ENCODE measurements at regions not wholly inside any gene's neighbourhood (a gene's known extent, or its start where the extent isn't known, plus 50 kb on each side); places are given as distances from the start of the nearest gene placed in this dataset.
"Not testable (repeated sequence)": the region's sequence is repeated elsewhere in the genome, so short reads cannot be mapped to it uniquely, and the experiment has no call there.

DNA sequence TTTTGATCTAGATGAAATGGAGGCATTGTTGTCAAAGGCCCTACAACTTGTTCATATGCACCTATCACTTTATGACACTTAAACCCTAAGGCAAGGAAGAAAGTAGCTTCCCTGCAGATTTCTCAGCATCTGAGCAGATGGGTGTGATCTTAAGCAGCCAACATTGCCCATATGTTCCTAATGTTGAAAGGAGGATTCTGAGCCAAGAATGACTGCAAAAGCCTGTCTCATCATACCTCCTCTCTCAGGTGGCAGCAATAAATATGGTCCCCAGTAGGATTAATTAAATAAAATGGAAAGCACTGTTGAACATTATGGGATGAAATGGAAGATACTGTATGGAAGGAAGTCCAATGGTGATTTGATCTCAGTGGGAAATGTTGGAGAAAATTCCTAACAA is 538.1 kb upstream of the MAN1A1 start:
- no peak for DNase-seq (ENCODE audit: low read depth in 2 of 2)

DNA sequence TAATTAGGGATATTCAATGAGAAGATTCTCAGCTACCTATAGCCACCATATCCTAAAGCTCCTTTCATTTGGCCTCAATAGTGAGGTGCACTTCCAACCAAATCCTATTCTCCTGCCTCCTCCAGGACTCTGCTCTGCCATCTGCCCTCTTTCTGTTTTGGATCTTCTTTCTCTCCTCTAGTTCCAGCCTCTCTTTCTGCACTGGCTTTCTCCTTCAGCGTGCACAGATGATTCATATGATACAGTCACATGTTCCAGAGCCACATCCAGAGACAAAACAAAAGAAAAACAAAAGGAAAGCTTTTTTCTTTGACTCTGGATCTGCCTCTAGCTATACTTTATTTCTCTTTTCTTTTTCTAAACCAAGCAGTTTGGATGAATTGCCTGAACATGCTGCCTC is 531.9 kb upstream of the MAN1A1 start:
- no peak for DNase-seq (ENCODE audit: low read depth in 2 of 2)

DNA sequence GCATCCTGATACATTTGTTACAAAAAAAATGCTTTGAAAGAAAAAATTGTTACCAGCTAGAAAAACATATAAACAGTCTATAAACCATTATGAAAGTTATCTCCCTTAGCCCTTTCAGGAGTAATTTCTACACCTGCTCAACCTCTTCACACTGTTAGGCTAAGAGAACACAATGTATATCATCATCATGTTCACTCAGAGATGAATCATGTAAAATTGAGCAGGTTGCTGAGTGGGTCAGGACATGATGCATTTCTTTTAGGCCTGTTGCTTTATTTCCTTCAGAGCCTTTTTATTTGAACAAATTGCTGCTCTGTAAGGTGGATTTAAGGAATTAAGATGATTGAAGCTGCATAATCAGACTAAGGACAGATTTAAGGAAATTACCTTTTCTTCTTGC is 531.3 kb upstream of the MAN1A1 start:
- DNase-seq (ENCODE audit: low read depth in 2 of 2) = no peak

DNA sequence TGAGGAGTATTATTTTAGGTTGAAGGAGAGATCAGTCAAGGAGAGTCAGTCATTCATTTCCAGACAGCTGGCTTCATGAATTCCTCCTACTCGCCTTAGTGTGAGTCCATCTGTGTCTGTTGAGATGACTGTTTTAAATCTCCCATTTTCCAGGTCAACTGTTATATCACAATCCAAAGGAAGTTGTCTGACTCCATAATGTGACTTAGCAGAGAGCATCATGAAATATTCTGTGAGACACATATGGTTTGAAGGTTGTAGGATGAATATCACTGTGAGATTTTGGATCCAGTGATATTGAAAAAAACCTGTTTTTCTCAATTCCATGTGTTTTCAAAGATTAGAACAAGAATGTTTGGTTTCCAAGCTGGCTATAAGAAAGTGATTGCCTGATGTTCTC is 530.2 kb upstream of the MAN1A1 start:
- DNase-seq (ENCODE audit: low read depth in 2 of 2) = no peak

DNA sequence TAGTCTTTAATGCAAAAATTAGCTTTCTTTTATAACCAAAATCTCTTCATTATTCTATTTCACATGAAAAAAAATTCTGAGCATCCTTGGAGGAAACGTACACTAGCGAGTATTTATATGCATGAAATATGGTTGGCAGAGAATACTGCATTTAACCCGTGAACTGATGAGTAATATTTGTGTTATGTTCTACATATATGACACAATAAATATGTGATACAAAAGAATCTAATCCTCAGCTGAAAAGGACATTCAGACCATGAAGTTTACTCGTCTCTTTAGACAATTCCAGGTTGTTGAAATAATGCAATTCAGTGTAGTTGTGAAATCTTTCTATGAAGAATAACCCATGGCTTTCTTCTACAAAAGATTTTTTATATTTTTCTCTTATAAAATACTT is 524.8 kb upstream of the MAN1A1 start:
- no peak for DNase-seq (ENCODE audit: low read depth in 2 of 2)

DNA sequence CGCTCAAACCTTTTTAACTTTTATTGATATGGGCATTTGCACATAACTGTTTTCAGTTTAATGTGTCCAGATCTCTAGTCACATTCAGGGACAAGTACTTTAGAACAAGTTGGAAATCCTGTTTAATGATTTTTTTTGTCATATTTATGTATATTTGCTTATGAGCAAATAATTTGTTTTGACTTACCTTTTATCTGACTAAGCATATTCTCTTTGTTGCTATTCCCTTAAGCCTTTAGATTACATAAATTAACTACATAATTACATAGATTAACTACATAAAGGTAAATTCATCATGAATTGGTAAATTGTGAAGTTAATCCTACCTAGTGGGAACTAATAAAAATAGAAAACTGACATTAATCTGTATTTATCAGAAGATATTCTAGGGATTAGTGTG is 523.5 kb upstream of the MAN1A1 start:
- DNase-seq (ENCODE audit: low read depth in 2 of 2) = no peak

DNA sequence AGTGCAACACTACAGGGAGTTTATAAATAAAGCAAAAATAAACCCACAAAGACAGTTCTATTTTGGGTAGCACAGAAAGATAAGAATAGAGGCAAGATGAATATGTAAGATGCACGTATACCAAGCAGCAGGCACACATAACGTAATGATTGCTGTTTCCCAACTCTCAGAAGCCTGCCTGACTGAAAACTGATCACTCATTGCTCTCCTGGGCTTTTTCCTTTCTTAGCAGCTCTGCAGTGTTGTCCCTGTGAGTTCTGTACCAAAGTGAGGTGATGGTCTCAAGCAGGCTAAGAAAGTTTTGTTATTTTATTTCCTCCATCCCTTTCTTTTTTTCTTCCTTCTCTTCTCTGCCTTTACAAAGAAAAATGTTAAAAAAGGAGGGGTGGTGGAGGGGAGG is 522.0 kb upstream of the MAN1A1 start:
- DNase-seq (ENCODE audit: low read depth in 2 of 2) = no peak

DNA sequence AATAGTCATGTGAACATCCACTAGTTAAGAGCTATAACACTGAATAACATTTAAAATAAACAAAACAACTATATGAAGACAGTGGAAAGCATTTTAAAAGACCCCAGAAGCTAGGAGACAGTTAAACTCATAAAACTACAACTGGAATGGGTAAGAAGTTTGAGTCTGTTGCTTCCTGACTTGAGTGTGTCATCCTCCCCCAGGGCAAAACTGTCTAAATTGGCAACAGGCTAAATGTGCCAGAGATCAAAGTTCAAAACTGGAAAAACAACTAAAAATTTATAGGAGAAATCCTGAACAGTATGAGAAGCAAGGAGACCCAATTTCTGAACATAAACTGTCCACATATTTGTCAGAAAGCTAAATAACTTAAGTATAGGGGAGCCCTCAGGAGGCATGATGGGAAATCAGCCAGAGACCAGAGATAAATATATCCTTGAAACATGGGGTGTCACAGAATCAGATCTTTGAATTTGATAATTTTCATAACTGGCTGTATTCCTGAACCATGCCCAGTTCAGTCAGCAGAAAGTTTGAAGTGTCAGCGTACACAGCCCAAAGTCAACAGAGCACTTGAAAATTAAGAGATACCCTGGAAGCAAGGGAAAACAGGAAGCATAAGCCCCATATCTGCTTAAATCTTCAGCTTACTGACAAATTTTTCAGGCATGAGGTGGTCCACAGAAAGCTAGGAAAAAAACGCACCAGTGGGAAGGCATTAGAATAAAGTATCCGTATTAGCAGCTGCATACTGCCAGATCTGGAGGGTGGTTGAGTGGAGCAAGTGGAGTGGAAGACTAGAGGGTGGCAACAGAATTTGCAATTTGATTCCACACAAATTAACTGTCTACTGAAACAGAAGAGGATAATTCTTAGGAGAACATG is 516.1 kb upstream of the MAN1A1 start:
- no peak for DNase-seq (ENCODE audit: low read depth in 2 of 2)

DNA sequence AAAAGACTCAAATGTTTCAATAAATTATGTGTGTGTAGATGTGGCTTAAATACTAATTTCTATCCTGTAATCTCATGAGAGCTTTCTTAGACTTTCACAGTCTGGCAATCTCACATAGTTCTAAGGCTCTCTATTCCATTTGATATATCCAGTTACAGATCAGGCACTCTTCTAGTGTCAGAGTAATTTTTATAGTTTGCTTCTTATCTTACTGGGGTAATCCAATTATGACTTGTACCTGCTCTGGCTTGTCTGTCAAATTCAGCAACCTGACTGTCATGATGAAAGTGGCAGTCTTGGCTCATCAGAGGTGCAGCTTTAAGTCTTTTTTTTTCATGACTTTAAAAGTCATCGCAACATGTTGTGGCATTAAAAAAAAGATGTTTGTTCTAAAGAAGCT is 513.2 kb upstream of the MAN1A1 start:
- DNase-seq (ENCODE audit: low read depth in 2 of 2) = no peak

DNA sequence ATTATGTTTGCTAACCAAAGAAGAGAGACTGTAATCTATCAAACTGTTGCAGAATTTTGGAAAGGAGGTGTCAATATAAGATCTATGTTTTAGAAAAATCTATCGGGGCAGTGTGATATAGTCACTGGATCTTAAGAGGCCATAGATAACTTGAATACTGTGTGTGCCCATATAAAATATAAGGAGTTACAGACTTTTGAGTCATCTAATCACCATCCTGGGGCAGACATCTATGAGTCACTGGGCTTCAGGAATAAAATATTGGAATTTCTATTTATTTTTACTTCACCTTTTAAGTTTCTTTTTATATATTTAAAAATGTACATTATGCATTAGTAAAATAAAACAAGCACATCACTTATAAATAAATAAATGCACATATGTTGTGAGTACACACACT is 509.3 kb upstream of the MAN1A1 start:
- DNase-seq (ENCODE audit: low read depth in 2 of 2) = no peak

DNA sequence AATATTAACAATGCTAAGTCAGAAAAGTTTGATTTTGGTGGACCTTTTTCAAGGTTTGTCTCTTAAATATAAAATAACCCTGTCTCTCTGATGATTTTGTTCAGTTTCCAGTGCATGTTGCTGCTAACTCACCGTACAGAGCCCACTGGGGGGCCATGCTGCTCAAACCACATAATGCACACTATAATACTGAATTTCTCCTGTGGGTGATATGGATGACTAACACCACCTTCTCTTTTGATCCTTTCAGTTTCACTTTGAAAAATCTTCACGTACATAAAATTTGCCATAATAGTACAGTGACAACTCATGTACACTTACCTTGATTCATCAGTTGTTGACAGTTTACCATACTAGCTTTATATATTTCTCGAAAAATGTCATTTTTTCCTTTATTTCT is 506.6 kb upstream of the MAN1A1 start:
- peak in 1 of 2 donors; percentile 3 for DNase-seq (ENCODE audit: low read depth in 2 of 2)

DNA sequence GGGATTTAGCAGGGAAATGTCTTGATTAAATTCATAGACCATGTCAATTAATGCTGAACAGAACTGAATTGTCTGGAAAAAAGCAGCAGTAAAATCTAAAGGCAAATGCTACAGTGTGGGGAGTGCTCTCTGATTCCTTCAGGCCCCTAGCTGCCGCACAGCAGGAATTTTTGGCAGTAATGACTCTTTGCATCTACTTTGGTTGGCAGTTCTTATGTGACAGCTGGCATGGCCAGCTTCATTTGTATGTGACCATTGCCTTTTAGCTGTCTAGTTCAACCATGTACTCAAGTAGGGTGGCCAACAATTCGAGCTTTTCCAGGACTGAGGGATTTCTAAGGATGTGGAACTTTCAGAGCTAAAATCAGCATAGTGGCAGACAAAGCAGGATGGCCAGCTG is 499.1 kb upstream of the MAN1A1 start:
- DNase-seq (ENCODE audit: low read depth in 2 of 2) = no peak

DNA sequence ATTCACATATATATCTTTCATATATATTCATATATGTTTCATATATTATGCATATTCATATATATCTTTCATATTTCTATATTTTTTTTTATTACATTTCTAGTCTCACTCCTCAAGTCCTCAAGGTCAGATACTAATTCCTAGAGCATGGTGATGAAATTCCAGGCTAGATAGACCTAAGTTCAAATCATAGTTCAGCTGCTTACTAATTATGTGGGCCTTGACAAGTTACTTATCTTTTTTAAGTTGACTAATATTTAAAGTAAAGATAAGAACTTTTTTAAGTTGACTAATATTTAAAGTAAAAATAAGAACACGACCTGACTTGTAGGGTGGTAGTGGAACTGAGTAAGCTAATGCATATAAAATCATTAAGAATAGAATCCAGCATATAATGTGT is 495.6 kb upstream of the MAN1A1 start:
- no peak for DNase-seq (ENCODE audit: low read depth in 2 of 2)

DNA sequence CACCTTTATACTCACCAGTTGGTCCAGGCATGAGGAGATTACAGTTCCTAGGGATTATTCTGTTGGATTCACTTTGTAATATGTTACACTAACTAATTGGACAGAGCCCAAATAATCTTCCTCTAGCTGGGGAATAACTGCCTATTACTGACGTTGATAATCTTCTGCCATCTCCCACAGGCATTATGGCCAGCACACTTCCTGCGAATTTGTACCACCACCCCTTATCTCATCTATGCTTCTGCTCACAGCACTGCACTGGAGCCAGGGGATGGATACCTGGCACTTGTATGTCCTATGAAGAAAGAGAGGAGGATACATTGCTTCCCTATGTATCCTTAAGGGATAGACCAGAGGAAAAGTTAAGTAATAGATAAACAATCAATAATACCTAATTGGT is 494.8 kb upstream of the MAN1A1 start:
- no peak for DNase-seq (ENCODE audit: low read depth in 2 of 2)

DNA sequence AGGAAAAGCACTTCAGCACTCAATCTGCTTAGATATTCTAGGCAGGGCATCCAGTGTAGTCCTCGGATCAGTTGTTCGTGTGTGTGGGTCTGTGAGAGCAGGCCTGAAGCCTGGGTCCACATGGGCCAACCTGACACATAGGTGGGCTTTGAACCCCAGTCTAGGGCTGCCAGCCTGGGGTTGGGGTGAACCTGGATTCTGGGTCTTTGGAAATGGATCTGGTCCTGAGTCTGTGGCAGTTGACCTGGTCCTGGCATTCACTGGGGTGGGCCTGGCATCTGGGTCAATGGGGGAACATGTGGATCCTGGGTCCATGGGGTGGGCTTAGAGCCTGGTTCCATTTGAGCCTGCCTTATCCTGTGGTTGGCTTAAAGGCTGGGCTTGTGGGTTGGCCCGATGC is 492.6 kb upstream of the MAN1A1 start:
- no peak for DNase-seq (ENCODE audit: low read depth in 2 of 2)

DNA sequence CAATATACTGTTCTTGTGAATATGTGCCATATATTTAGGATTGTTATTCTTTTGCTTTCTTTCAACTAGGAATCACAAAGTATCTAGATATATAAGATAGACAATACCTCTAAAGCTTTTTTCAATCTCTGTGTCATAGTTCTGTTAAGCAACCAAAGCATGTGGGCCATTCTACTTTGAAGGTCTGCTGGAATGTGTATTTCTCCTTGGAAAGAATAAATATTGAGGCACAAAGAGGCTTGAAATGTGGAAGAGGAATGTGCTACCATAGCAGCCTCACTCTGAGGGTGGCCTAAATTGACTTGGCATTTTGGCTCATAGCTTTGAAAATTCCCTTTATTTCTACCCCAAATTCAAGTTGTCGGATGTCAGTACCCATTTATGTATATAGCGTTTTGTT is 488.5 kb upstream of the MAN1A1 start:
- DNase-seq (ENCODE audit: low read depth in 2 of 2) = no peak

DNA sequence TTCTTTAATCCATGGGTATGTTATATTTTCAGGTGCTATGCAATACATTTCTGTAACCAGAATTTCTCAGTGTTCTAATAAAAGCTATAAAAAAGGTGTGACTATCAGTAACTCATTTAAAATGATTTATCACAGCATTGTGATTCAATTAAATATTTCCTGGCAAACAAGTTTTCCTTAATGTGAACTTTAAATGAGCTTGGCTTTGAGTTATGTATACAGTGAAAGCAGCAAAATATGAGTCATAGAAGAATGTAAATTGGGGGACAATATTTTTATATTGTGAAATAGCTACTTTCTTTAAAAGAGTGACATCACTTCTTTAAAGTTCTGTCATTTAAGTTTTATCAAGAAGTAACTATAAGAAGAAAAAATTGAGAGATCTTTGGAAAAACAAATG is 484.9 kb upstream of the MAN1A1 start:
- DNase-seq (ENCODE audit: low read depth in 2 of 2) = no peak

DNA sequence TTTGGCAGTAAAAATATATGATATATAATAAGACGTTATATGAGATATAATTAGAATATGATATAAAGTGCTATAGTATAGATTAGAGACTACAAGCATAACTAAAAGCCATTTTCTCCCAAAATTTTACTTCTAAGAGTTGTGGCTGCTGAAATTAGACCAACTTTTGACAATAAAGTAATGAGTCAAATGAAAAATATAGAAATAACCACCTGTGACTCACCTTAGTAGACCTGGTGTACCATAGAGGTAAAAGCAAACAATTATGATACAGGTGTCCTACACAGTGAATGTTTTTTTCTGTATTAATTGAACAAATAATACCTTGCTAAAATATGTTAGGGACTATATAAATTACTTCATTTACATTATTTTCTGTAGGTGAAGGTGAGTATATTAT is 482.9 kb upstream of the MAN1A1 start:
- no peak for DNase-seq (ENCODE audit: low read depth in 2 of 2)

DNA sequence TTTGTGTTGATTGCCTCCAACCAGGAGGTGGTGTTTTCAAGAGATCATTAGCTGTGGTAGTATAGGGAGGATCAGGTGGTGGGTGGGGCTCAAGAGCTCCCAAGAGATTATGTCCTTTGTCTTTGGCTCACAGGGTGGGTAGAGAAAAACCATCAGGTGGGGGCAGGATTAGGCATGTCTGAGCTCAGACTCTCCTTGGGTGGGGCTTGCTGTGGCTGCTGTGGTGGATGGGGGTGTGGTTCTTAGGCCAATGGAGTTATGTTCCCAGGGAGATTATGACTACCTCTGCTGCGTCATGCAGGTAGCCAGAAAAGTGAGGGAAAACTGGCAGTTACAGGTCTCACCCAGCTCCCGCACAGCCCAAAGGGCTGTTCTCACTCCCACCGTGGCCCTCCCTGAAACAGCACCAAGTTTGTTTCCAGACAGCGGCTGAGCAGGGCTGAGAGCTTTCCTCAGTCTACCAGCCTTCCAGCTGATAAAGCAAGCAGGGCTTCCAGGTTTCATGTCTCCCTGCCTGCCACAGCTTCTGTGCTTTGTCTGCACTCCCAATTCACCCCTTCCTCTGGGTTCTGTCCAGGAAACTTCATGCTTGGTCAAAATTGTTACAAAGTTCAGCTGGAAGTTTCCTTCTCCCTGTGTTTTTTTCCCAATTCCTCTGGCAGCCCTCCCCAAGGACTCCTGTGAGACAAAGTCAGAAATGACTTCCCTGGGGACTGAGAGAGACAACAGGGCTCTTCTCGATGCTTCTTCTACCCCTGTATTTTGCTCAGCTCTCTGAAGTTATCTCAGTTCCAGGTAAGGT is 481.1 kb upstream of the MAN1A1 start:
- DNase-seq (ENCODE audit: low read depth in 2 of 2) = no peak

DNA sequence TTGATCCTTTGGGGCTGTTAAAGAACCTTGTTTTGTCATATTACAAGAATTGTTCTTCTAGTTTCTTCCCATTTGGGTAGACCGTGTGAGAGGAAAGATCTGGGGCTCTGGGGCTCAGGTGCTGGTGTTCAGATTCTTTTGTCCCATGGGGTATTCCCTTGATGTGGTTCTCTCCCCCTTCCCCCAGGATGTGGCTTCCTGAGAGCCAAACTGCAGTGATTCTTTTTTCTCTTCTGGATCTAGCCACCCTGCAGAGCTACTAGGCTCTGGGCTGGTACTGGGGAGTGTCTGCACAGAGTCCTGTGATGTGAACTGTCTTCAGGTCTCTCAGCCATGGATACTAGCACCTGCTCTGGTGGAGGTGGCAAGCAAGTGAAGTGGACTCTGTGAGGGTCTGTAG is 480.5 kb upstream of the MAN1A1 start:
- DNase-seq (ENCODE audit: low read depth in 2 of 2) = no peak

DNA sequence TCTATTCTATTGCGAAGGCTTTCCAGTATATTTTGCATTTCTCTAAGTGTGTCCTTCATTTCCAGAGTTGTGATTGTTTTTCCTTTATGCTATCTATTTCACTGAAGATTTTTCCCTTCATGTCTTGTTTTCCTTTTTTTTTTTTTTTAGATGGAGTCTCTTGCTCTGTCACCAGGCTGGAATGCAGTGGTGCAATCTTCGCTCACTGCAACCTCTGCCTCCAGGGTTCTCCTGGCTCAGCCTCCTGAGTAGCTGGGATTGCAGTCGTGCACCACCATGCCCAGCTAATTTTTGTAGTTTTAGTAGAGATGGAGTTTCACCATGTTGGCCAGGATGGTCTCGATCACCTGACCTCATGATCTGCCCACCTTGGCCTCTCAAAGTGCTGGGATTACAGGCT is 479.9 kb upstream of the MAN1A1 start:
- DNase-seq (ENCODE audit: low read depth in 2 of 2) = not testable (repeated sequence)

DNA sequence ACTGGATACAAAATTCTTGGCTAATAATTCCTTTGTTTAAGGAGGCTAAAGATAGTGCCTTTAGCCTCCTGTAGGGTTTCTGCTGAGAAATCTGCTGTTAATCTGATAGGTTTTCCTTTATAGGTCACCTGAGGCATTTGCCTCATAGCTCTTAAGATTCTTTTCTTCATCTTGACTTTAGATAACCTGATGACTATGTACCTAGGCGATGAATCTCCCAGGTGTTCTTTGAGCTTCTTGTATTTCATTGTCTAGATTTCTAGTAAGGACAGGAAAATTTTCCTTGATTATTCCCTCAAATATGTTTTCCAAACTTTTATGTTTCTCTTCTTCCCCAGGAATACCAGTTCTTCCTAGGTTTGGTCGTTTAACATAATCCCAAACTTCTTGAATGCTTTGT is 479.4 kb upstream of the MAN1A1 start:
- no peak for DNase-seq (ENCODE audit: low read depth in 2 of 2)

DNA sequence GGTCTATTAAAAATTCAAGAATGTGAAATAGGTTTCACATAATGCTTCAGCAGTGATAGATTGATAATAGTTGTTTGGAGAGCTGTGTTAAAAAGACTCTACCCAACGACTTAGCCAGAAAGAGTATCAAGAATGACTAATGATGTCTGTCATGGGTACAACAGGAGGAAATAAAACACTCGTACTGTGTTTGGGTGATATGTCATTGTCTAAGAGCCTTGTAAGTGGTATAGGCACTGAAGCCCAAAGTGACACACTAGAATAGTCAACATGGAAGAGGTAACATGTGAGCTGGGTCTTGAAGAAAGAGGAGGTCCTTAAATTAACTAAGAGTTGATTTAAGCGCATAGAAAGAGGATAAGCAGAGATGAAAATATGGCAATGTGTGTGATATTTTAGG is 471.8 kb upstream of the MAN1A1 start:
- no peak for DNase-seq (ENCODE audit: low read depth in 2 of 2)
